Stomach smooth muscle (tissue), 2 donors: ENCODE measurements at regions not wholly inside any gene's neighbourhood (a gene's known extent, or its start where the extent isn't known, plus 50 kb on each side); places are given as distances from the start of the nearest gene placed in this dataset.

Source experiments
- H3K27ac ChIP-seq: one replicate; pipeline ENCODE4 v1.7.0; 2013; ENCODE audit warnings: mild to moderate bottlenecking, low read length, inconsistent platforms
- H3K27me3 ChIP-seq, 2 donors: one replicate each; pipeline ENCODE4 v1.7.0; 2013; ENCODE audit warnings: low read length in 2 of 2; ENCODE audit not compliant: insufficient read depth in 2 of 2, control insufficient read depth in 1 of 2
- H3K36me3 ChIP-seq, 2 donors: one replicate each; pipeline ENCODE4 v1.7.0; 2013; ENCODE audit warnings: low read length in 2 of 2; ENCODE audit not compliant: control insufficient read depth in 2 of 2, insufficient read depth in 2 of 2
- H3K4me1 ChIP-seq: one replicate; pipeline ENCODE4 v1.7.0; 2013; ENCODE audit warnings: low read length; ENCODE audit not compliant: control insufficient read depth, insufficient read depth
- H3K4me3 ChIP-seq, 2 donors: one replicate each; pipeline ENCODE4 v1.7.0; 2013; ENCODE audit warnings: low read length in 2 of 2
- H3K9ac ChIP-seq, 2 donors: one replicate each; pipeline ENCODE4 v1.7.0; 2013; ENCODE audit warnings: low read length in 2 of 2, mild to moderate bottlenecking in 1 of 2
- H3K9me3 ChIP-seq, 2 donors: one replicate each; pipeline ENCODE4 v1.7.0; 2013; ENCODE audit warnings: low read length in 2 of 2; ENCODE audit not compliant: control insufficient read depth in 2 of 2
- donor health status: healthy.
- donor health status: Pancreatic carcinoma.

GRCh38 chr4:57254754-57255153 lies 144.6 kb upstream of the IGFBP7 start:
- H3K27ac ChIP-seq: no peak overlapping the region
- H3K9me3 ChIP-seq: peaks cover 0 to 2% of the 10 kb centered on the region in 2 donors
- no peak overlapping the region for H3K4me3 ChIP-seq
- H3K9ac ChIP-seq: no peak overlapping the region
- no peaks in the 10 kb centered on the region for H3K4me1 ChIP-seq
- H3K36me3 ChIP-seq: no peaks in the 10 kb centered on the region
- no peaks in the 10 kb centered on the region for H3K27me3 ChIP-seq

- H3K9ac ChIP-seq: no peak overlapping the region
- no peaks in the 10 kb centered on the region for H3K36me3 ChIP-seq
- no peaks in the 10 kb centered on the region for H3K4me1 ChIP-seq
- H3K27ac ChIP-seq: no peak overlapping the region
- H3K4me3 ChIP-seq: no peak overlapping the region
- no peaks in the 10 kb centered on the region for H3K27me3 ChIP-seq
- H3K9me3 ChIP-seq: peaks cover 0 to 2% of the 10 kb centered on the region in 2 donors
These were observed 138.9 kb upstream of the IGFBP7 start for GRCh38 chr4:57249083-57249482.

- Histone ChIP-seq H3K9ac (no peak overlapping the region), H3K9me3 (no peaks in the 10 kb centered on the region), H3K36me3 (no peaks in the 10 kb centered on the region), H3K4me1 (no peaks in the 10 kb centered on the region), H3K27me3 (no peaks in the 10 kb centered on the region), H3K4me3 (no peak overlapping the region), H3K27ac (no peak overlapping the region)
These were observed 132.9 kb upstream of the IGFBP7 start for GRCh38 chr4:57243076-57243475.

GRCh38 chr4:57234252-57234775 lies 124.1 kb upstream of the IGFBP7 start:
- Histone ChIP-seq H3K4me1 (no peaks in the 10 kb centered on the region), H3K4me3 (no peak overlapping the region), H3K27ac (no peak overlapping the region), H3K9me3 (no peaks in the 10 kb centered on the region), H3K27me3 (no peaks in the 10 kb centered on the region), H3K36me3 (no peaks in the 10 kb centered on the region), H3K9ac (no peak overlapping the region)

GRCh38 chr4:57233386-57233785 lies 123.2 kb upstream of the IGFBP7 start:
- H3K36me3 ChIP-seq: no peaks in the 10 kb centered on the region
- no peaks in the 10 kb centered on the region for H3K4me1 ChIP-seq
- H3K9me3 ChIP-seq: no peaks in the 10 kb centered on the region
- H3K9ac ChIP-seq: no peak overlapping the region
- H3K4me3 ChIP-seq: no peak overlapping the region
- H3K27me3 ChIP-seq: no peaks in the 10 kb centered on the region
- no peak overlapping the region for H3K27ac ChIP-seq

GRCh38 chr4:57231781-57232180 lies 121.6 kb upstream of the IGFBP7 start:
- Histone ChIP-seq H3K9ac (no peak overlapping the region), H3K27ac (no peak overlapping the region), H3K4me1 (no peaks in the 10 kb centered on the region), H3K36me3 (no peaks in the 10 kb centered on the region), H3K9me3 (no peaks in the 10 kb centered on the region), H3K27me3 (no peaks in the 10 kb centered on the region), H3K4me3 (no peak overlapping the region)

- no peaks in the 10 kb centered on the region for H3K4me1 ChIP-seq
- H3K9ac ChIP-seq: no peak overlapping the region
- H3K27me3 ChIP-seq: no peaks in the 10 kb centered on the region
- H3K4me3 ChIP-seq: no peak overlapping the region
- no peak overlapping the region for H3K27ac ChIP-seq
- H3K9me3 ChIP-seq: no peaks in the 10 kb centered on the region
- H3K36me3 ChIP-seq: no peaks in the 10 kb centered on the region
These were observed 110.5 kb upstream of the IGFBP7 start for GRCh38 chr4:57220734-57221133.

GRCh38 chr4:57220172-57220571 lies 110.0 kb upstream of the IGFBP7 start:
- H3K4me1 ChIP-seq: no peaks in the 10 kb centered on the region
- H3K9me3 ChIP-seq: no peaks in the 10 kb centered on the region
- no peak overlapping the region for H3K27ac ChIP-seq
- H3K27me3 ChIP-seq: no peaks in the 10 kb centered on the region
- H3K36me3 ChIP-seq: no peaks in the 10 kb centered on the region
- no peak overlapping the region for H3K9ac ChIP-seq
- H3K4me3 ChIP-seq: no peak overlapping the region

GRCh38 chr4:57219431-57219830 lies 109.2 kb upstream of the IGFBP7 start:
- H3K4me1 ChIP-seq: no peaks in the 10 kb centered on the region
- no peak overlapping the region for H3K4me3 ChIP-seq
- no peak overlapping the region for H3K9ac ChIP-seq
- no peaks in the 10 kb centered on the region for H3K9me3 ChIP-seq
- no peaks in the 10 kb centered on the region for H3K27me3 ChIP-seq
- H3K36me3 ChIP-seq: no peaks in the 10 kb centered on the region
- no peak overlapping the region for H3K27ac ChIP-seq

GRCh38 chr4:57214654-57215411 lies 104.6 kb upstream of the IGFBP7 start:
- Histone ChIP-seq H3K9ac (no peak overlapping the region), H3K4me3 (no peak overlapping the region)

GRCh38 chr4:57211131-57211530 lies 100.9 kb upstream of the IGFBP7 start:
- Histone ChIP-seq H3K4me3 (no peak overlapping the region), H3K4me1 (no peaks in the 10 kb centered on the region), H3K27me3 (peaks cover 0 to 2% of the 10 kb centered on the region in 2 donors), H3K9ac (no peak overlapping the region), H3K27ac (no peak overlapping the region), H3K36me3 (no peaks in the 10 kb centered on the region), H3K9me3 (no peaks in the 10 kb centered on the region)

More at GRCh38 chr4:57214654-57215411, 104.6 kb upstream of the IGFBP7 start:
- H3K9me3 ChIP-seq: no peaks in the 10 kb centered on the region
- H3K27me3 ChIP-seq: no peaks in the 10 kb centered on the region
- H3K27ac ChIP-seq: no peak overlapping the region
- H3K36me3 ChIP-seq: no peaks in the 10 kb centered on the region
- no peaks in the 10 kb centered on the region for H3K4me1 ChIP-seq
